ENCODE measurements at regions not wholly inside any gene's neighbourhood (a gene's known extent, or its start where the extent isn't known, plus 50 kb on each side); places are given as distances from the start of the nearest gene placed in this dataset.

DNA sequence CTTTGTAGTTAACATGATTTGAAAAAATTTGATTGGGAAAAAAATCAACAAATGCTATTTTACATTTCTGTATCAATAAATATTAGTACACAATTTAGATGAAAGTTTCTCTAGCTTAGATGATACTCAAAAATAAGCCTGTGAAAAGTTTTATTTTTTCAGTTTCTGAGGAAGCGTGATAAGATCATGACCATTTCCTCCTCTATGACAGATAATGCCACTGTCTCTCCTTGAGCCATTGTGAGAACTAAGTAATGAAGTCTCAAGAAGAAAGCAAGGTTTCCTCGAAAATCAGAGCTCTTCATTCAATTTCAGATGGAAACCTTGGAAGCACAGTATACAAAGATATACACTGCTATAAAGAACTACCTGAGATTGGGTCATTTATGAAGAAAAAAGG is 395.0 kb downstream of the HDGFL1 start:
- Histone ChIP-seq H3K4me3 (no peak overlapping the region), H3K9me3 (no peaks in the 10 kb centered on the region)
- intact Hi-C loops (cut with DNase I): no loop called here

DNA sequence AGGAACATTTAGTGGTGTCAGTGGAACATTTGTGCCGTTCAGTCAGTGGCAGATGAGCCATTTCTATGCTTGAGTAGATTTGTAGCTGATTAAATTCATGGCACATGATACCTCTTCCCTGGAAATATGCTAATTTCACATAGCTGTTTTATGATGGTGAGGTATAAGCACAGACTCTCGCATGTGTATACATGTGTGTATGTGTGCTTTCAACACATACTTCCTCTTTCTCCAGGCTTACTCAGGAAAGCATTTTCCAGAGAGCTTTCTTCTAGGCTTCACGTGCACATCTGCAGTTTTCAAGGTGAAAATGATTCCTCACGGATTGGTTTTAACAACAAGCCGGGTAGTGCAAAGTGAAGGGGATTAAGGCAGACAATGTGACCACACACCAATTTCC is 396.5 kb downstream of the HDGFL1 start:
- Histone ChIP-seq H3K36me3 (no peaks in the 10 kb centered on the region), H3K27ac (no peak overlapping the region), H3K27me3 (no peaks in the 10 kb centered on the region), H3K4me3 (no peak overlapping the region), H3K4me1 (no peaks in the 10 kb centered on the region), H3K9me3 (no peaks in the 10 kb centered on the region)
- WGBS (ENCODE audit: insufficient coverage, low coverage, low lambda C conversion rate, missing lambda C conversion rate): 33% methylated on average over 4 of the region's 5 CpGs
- TF ChIP-seq, protein P1, sequence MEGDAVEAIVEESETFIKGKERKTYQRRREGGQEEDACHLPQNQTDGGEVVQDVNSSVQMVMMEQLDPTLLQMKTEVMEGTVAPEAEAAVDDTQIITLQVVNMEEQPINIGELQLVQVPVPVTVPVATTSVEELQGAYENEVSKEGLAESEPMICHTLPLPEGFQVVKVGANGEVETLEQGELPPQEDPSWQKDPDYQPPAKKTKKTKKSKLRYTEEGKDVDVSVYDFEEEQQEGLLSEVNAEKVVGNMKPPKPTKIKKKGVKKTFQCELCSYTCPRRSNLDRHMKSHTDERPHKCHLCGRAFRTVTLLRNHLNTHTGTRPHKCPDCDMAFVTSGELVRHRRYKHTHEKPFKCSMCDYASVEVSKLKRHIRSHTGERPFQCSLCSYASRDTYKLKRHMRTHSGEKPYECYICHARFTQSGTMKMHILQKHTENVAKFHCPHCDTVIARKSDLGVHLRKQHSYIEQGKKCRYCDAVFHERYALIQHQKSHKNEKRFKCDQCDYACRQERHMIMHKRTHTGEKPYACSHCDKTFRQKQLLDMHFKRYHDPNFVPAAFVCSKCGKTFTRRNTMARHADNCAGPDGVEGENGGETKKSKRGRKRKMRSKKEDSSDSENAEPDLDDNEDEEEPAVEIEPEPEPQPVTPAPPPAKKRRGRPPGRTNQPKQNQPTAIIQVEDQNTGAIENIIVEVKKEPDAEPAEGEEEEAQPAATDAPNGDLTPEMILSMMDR (IDR thresholded peaks at IDR 0.05): no peak
- TF ChIP-seq POLR2A (IDR thresholded peaks at IDR 0.05): no peak
- no peak for ATAC-seq
- DNase-seq: no peak
- intact Hi-C loops (cut with DNase I): no loop called here

More for the DNA sequence above, 395.0 kb downstream of the HDGFL1 start:
- Histone ChIP-seq H3K4me1 (no peaks in the 10 kb centered on the region), H3K36me3 (no peaks in the 10 kb centered on the region), H3K27ac (no peak overlapping the region), H3K27me3 (no peaks in the 10 kb centered on the region)
- 37% methylated on average over 2 of the region's 2 CpGs for WGBS (ENCODE audit: insufficient coverage, low coverage, low lambda C conversion rate, missing lambda C conversion rate)
- TF ChIP-seq POLR2A (IDR thresholded peaks at IDR 0.05): no peak
- TF ChIP-seq, protein P1 (IDR thresholded peaks at IDR 0.05): no peak
- ATAC-seq (no peak), DNase-seq (no peak)

DNA sequence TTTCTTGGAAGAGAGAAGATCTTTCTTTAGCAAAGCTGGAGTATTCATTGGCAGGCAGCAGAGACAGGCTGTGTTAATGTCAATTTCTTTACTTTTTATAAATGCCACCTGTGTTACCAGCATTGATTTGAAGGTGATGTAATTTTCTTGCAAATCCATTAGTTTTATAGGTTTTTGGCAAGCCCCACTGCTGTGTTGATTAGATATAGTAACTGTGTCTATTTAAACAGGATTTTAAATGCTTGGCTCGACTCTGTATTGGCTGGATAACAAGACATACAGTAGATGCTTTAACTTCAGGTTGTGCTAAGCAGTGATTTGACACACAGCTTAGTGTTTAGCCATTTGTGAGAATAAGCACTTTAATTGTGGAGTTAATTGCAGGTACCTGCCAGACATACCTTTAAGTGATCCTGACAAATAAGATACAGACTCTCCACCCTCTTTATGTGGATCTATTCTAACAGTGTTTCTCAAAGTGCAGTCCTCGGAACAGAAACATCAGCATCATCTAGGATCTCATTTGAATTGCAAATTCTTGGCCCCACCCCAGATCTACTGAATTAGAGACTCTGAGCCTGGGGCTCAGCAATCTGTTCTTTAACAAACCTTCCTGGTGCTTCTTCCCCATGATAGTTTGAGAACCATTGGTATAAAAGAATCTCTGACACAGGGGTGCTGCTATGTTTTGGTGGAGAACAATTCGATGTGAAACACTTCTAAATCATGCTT is 397.5 kb downstream of the HDGFL1 start:
- no peak overlapping the region for H3K27ac ChIP-seq
- ATAC-seq (no peak), DNase-seq (no peak)
- WGBS (ENCODE audit: insufficient coverage, low coverage, low lambda C conversion rate, missing lambda C conversion rate): 48% methylated on average over 3 of the region's 3 CpGs
- H3K9me3 ChIP-seq: no peaks in the 10 kb centered on the region
- no peaks in the 10 kb centered on the region for H3K36me3 ChIP-seq
- no peaks in the 10 kb centered on the region for H3K27me3 ChIP-seq
- no peak for TF ChIP-seq POLR2A (IDR thresholded peaks at IDR 0.05)
- TF ChIP-seq, protein P1 (IDR thresholded peaks at IDR 0.05): no peak
- H3K4me1 ChIP-seq: no peaks in the 10 kb centered on the region
- H3K4me3 ChIP-seq: no peak overlapping the region
- intact Hi-C loops (cut with DNase I): no loop called here

DNA sequence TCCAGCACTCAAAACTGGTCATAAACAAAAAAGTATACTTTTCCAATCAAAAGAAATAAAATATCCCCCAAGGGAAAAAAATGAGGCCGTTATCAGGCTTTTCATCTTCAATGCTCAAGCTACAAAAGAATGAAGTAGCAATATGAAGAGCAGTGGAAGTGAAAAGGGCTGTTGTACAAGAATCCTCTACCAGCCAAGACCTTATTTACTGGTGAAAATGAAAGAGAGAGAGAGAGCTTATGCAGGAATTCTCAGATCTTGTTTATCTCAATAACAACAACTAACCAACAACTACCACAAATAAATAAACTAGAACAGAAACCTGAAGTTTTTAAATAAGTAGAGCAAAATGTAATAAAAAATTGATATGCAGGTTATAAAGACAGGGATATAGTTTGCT is 400.6 kb downstream of the HDGFL1 start:
- ATAC-seq (no peak), DNase-seq (no peak)
- Histone ChIP-seq H3K9me3 (no peaks in the 10 kb centered on the region), H3K36me3 (no peaks in the 10 kb centered on the region), H3K4me1 (no peaks in the 10 kb centered on the region), H3K27ac (no peak overlapping the region), H3K27me3 (no peaks in the 10 kb centered on the region), H3K4me3 (no peak overlapping the region)
- WGBS (ENCODE audit: insufficient coverage, low coverage, low lambda C conversion rate, missing lambda C conversion rate): 41% methylated on average over 1 of the region's 1 CpG
- TF ChIP-seq POLR2A (IDR thresholded peaks at IDR 0.05): no peak
- TF ChIP-seq, protein P1 (IDR thresholded peaks at IDR 0.05): no peak
- intact Hi-C loops (cut with DNase I): no loop called here

All from right lobe of liver (tissue), 6 donors.